WTC11 (cell line): ENCODE measurements at regions not wholly inside any gene's neighbourhood (a gene's known extent, or its start where the extent isn't known, plus 50 kb on each side); places are given as distances from the start of the nearest gene placed in this dataset.

Source experiments
- ATAC-seq: fragments of 200-7000 bp; cut with Tn5 transposase; 2 replicates; pipeline ENCODE4 v1.10.0; 2021; ENCODE audit warnings: mild to moderate bottlenecking, moderate library complexity
- CTCF ChIA-PET: fragments of 300-600 bp; sonication (Branson Sonifier 250); formaldehyde crosslinking; loops from one replicate; lab custom pipeline; 2021; ENCODE audit warnings: antibody characterized with exemption; lab: Charles Lee
- POLR2A ChIA-PET: fragments of 350-600 bp; sonication (Branson Sonifier 250); formaldehyde crosslinking; loops from one replicate; lab custom pipeline; 2021; ENCODE audit warnings: antibody characterized with exemption; lab: Charles Lee
- DNase-seq: peaks from one replicate; pipeline ENCODE4 v3.0.0; 2021; ENCODE audit warnings: low spot score
- H3K27ac Mint-ChIP-seq: 2 replicates; pipeline ENCODE4 v1.8.0; 2021; ENCODE audit warnings: mixed read lengths
- H3K27me3 Mint-ChIP-seq: 2 replicates; pipeline ENCODE4 v1.8.0; 2021; ENCODE audit warnings: low read depth, mild to moderate bottlenecking, moderate library complexity, mixed read lengths
- H3K36me3 Mint-ChIP-seq: 2 replicates; pipeline ENCODE4 v1.8.0; 2021; ENCODE audit warnings: mixed read lengths
- H3K4me1 Mint-ChIP-seq: 2 replicates; pipeline ENCODE4 v1.8.0; 2022; ENCODE audit warnings: mixed read lengths
- H3K4me3 Mint-ChIP-seq: 2 replicates; pipeline ENCODE4 v1.8.0; 2021; ENCODE audit warnings: mild to moderate bottlenecking, moderate library complexity, mixed read lengths
- H3K9me3 Mint-ChIP-seq: 2 replicates; pipeline ENCODE4 v1.8.0; 2021; ENCODE audit warnings: mixed read lengths
- AFF4 ChIP-seq: sonication (generic); formaldehyde crosslinking; IDR thresholded peaks from 2 replicates; pipeline ENCODE4 v1.8.1; 2023; ENCODE audit warnings: mild to moderate bottlenecking, missing genetic modification reagents, borderline replicate concordance
- AR ChIP-seq: fragments of 250-450 bp; sonication (Bioruptor Pico); IDR thresholded peaks from 2 replicates; pipeline ENCODE4 v1.9.0; 2021; ENCODE audit warnings: mild to moderate bottlenecking
- CREB1 ChIP-seq: sonication (generic); formaldehyde crosslinking; IDR thresholded peaks from 2 replicates; pipeline ENCODE4 v1.8.0; 2023; ENCODE audit warnings: mild to moderate bottlenecking, missing genetic modification reagents
- EMX1 ChIP-seq: fragments of 250-450 bp; sonication (Bioruptor Pico); IDR thresholded peaks from 2 replicates; pipeline ENCODE4 v1.8.0; 2021; ENCODE audit warnings: mild to moderate bottlenecking
- GABPB1 ChIP-seq: sonication (generic); formaldehyde crosslinking; IDR thresholded peaks from 2 replicates; pipeline ENCODE4 v1.8.1; 2023; ENCODE audit warnings: mild to moderate bottlenecking, missing genetic modification reagents
- MAX ChIP-seq: sonication (generic); formaldehyde crosslinking; IDR thresholded peaks from 2 replicates; pipeline ENCODE4 v1.8.0; 2022; ENCODE audit warnings: mild to moderate bottlenecking, missing genetic modification reagents
- MXD4 ChIP-seq: fragments of 250-450 bp; sonication (Bioruptor Pico); IDR thresholded peaks from 2 replicates; pipeline ENCODE4 v1.8.0; 2021; ENCODE audit warnings: mild to moderate bottlenecking, moderate library complexity, borderline replicate concordance
- NFE2L1 ChIP-seq: sonication (generic); formaldehyde crosslinking; IDR thresholded peaks from 2 replicates; pipeline ENCODE4 v1.8.1; 2023; ENCODE audit warnings: missing genetic modification reagents
- NFYB ChIP-seq: sonication (generic); formaldehyde crosslinking; conservative IDR thresholded peaks from 2 replicates; pipeline ENCODE4 v1.8.0; 2022; ENCODE audit warnings: low read depth, missing genetic modification reagents
- NR2C2 ChIP-seq: sonication (generic); formaldehyde crosslinking; IDR thresholded peaks from 2 replicates; pipeline ENCODE4 v1.8.0; 2022; ENCODE audit warnings: mild to moderate bottlenecking, missing genetic modification reagents
- OVOL2 ChIP-seq: fragments of 250-450 bp; sonication (Bioruptor Pico); IDR thresholded peaks from 2 replicates; pipeline ENCODE4 v1.9.0; 2021; ENCODE audit warnings: mild to moderate bottlenecking, borderline replicate concordance
- SMAD4 ChIP-seq: sonication (generic); formaldehyde crosslinking; IDR thresholded peaks from 2 replicates; pipeline ENCODE4 v1.8.0; 2022; ENCODE audit warnings: mild to moderate bottlenecking, missing genetic modification reagents
- TP53 ChIP-seq: sonication (generic); formaldehyde crosslinking; IDR thresholded peaks from 2 replicates; pipeline ENCODE4 v1.8.1; 2023; ENCODE audit warnings: mild to moderate bottlenecking, missing genetic modification reagents
- ZBTB21 ChIP-seq: sonication (generic); formaldehyde crosslinking; IDR thresholded peaks from 2 replicates; pipeline ENCODE4 v1.8.1; 2023; ENCODE audit warnings: mild to moderate bottlenecking, missing genetic modification reagents, borderline replicate concordance
- ZNF232 ChIP-seq: sonication (generic); formaldehyde crosslinking; IDR thresholded peaks from 2 replicates; pipeline ENCODE4 v1.8.0; 2022; ENCODE audit warnings: mild to moderate bottlenecking, missing genetic modification reagents
- ZNF423 ChIP-seq: fragments of 250-450 bp; sonication (Bioruptor Pico); IDR thresholded peaks from 2 replicates; pipeline ENCODE4 v2.1.2; 2022; ENCODE audit warnings: mild to moderate bottlenecking, moderate library complexity
- ZNF425 ChIP-seq: fragments of 250-450 bp; sonication (Bioruptor Pico); conservative IDR thresholded peaks from 2 replicates; pipeline ENCODE4 v1.9.0; 2021; ENCODE audit warnings: mild to moderate bottlenecking
- TF ChIP-seq, protein P1 (sequence below): fragments of 250-450 bp; sonication (Bioruptor Pico); IDR thresholded peaks from 2 replicates; pipeline ENCODE4 v1.8.0; 2021; ENCODE audit warnings: mild to moderate bottlenecking

DNA sequence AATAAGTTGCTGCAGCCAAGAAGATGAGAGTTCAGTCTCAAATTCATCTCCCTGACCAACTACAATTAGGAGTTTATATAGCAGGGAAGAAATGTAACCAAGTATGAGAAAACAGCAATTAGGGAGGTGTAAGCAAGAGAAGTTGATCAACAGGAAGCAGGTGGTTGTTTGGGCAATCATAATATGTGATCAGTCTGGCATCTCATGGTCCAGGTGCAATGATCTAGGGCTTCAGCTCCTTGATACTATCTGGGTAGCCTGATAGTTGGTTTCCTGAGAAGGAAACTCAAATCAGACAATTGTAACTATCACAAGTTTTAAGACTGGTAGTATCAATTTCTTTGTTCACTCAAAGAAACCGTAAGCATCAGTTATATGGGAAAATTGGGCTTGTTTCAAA, 1574.3 kb upstream of the PABPC4L start:
- Mint-ChIP-seq H3K9me3 (peaks cover 27% of the 10 kb centered on the region), H3K4me1 (peaks cover 3% of the 10 kb centered on the region; the same call in 1 of the 2 replicates), H3K4me3 (no peak overlapping the region), H3K27ac (peak overlapping the region; percentile 45), H3K36me3 (peaks cover 6% of the 10 kb centered on the region), H3K27me3 (no peaks in the 10 kb centered on the region)
- POLR2A ChIA-PET, result no interaction called here
- no peak for TF ChIP-seq OVOL2 (CRISPR knock-in tag)
- no peak for TF ChIP-seq MAX
- TF ChIP-seq GABPB1 (CRISPR knock-in tag), result no peak
- no peak for TF ChIP-seq TP53 (CRISPR knock-in tag)
- no peak for TF ChIP-seq ZNF423
- TF ChIP-seq ZBTB21 (CRISPR knock-in tag), result no peak
- no peak for TF ChIP-seq NR2C2
- no peak for TF ChIP-seq AFF4 (CRISPR knock-in tag)
- no peak for TF ChIP-seq CREB1 (CRISPR knock-in tag)
- TF ChIP-seq, protein P1, sequence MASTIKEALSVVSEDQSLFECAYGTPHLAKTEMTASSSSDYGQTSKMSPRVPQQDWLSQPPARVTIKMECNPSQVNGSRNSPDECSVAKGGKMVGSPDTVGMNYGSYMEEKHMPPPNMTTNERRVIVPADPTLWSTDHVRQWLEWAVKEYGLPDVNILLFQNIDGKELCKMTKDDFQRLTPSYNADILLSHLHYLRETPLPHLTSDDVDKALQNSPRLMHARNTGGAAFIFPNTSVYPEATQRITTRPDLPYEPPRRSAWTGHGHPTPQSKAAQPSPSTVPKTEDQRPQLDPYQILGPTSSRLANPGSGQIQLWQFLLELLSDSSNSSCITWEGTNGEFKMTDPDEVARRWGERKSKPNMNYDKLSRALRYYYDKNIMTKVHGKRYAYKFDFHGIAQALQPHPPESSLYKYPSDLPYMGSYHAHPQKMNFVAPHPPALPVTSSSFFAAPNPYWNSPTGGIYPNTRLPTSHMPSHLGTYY (CRISPR knock-in tag), result no peak
- no peak for TF ChIP-seq NFE2L1 (CRISPR knock-in tag)
- TF ChIP-seq SMAD4 (CRISPR knock-in tag), result no peak
- no peak for TF ChIP-seq NFYB (CRISPR knock-in tag)
- no peak for TF ChIP-seq EMX1 (CRISPR knock-in tag)
- ATAC-seq, result no peak
- CTCF ChIA-PET, result no interaction called here
- no peak for DNase-seq

GRCh38 chr4:135770505-135770904, 1568.9 kb upstream of the PABPC4L start:
- Mint-ChIP-seq H3K36me3 (peaks cover 26% of the 10 kb centered on the region), H3K4me1 (no peaks in the 10 kb centered on the region), H3K27ac (no peak overlapping the region), H3K4me3 (no peak overlapping the region), H3K27me3 (no peaks in the 10 kb centered on the region), H3K9me3 (peaks cover 36% of the 10 kb centered on the region)
- no peak for ATAC-seq
- DNase-seq, result no peak
- POLR2A ChIA-PET, result no interaction called here
- TF ChIP-seq CREB1 (CRISPR knock-in tag) (no peak), ZNF232 (no peak), AR (CRISPR knock-in tag) (no peak), MXD4 (CRISPR knock-in tag) (no peak), ZNF425 (no peak), NFYB (CRISPR knock-in tag) (no peak)
- CTCF ChIA-PET, result no interaction called here
